HCT116 (cell line): ENCODE measurements at regions not wholly inside any gene's neighbourhood (a gene's known extent, or its start where the extent isn't known, plus 50 kb on each side); places are given as distances from the start of the nearest gene placed in this dataset.

ENCODE experiments used
- ATAC-seq: fragments of 200-7000 bp; cut with Tn5 transposase; 2 replicates; pipeline ENCODE4 v1.9.1; 2020; ENCODE audit warnings: mild to moderate bottlenecking, moderate library complexity
- BruUV-seq: library from RNA; stranded (reverse); fragments of 400-500 nt; replicated peaks from 2 replicates; lab custom pipeline; 2021; lab: Mats Ljungman, UMichigan
- CTCF ChIA-PET: fragments of 300-600 bp; sonication (Branson Sonifier 250); formaldehyde crosslinking; loops from one replicate; lab custom pipeline; 2021; ENCODE audit warnings: antibody characterized with exemption; lab: Charles Lee
- POLR2A ChIA-PET: fragments of 300-600, 350-600 bp; sonication (Branson Sonifier 250); formaldehyde crosslinking; loops from one replicate; lab custom pipeline; 2021; ENCODE audit warnings: antibody characterized with exemption; lab: Charles Lee
- RAD21 ChIA-PET, 2 experiments: fragments of 300-600 bp; sonication (Branson Sonifier 250); formaldehyde crosslinking; loops; one replicate each; lab custom pipeline; 2023; ENCODE audit warnings: low total read pairs in 2 of 2; ENCODE audit not compliant: uncharacterized antibody in 2 of 2, unreplicated experiment in 2 of 2, low non-redundant PET in 1 of 2; lab: Charles Lee
- DNase-seq: peaks from one replicate; pipeline ENCODE4 v3.0.0-alpha.2; 2010; ENCODE audit warnings: low read depth, low spot score
- H2AFZ ChIP-seq: fragments of 200-600 bp; shearing (Covaris generic), sonication (generic); 2 replicates; pipeline ENCODE4 v1.6.1; 2017; ENCODE audit warnings: low read depth, mixed run types, mixed read lengths, antibody characterized with exemption, low read length; ENCODE audit not compliant: poor library complexity, severe bottlenecking
- H3K27ac ChIP-seq: 2 replicates; pipeline ENCODE4 v1.5.1; 2012; ENCODE audit warnings: low read depth, low read length
- H3K27me3 ChIP-seq: fragments of 200-600 bp; sonication (generic); 2 replicates; pipeline ENCODE4 v1.6.1; 2016; ENCODE audit warnings: mixed run types, low read length, mixed read lengths; ENCODE audit not compliant: insufficient read depth
- H3K36me3 ChIP-seq, 2 experiments: fragments of 200-500 bp in 1 of 2; fragments of 200-600 bp in 1 of 2; sonication (Bioruptor generic) in 1 of 2; sonication (generic) in 1 of 2; 2 replicates each; pipeline versions ENCODE4 v1.5.1 to v1.6.1; 2014 to 2016; ENCODE audit warnings: low read length in 2 of 2, inconsistent platforms in 1 of 2, mixed read lengths in 1 of 2, mixed run types in 1 of 2; ENCODE audit not compliant: insufficient read depth in 2 of 2, control insufficient read depth in 1 of 2
- H3K4me1 ChIP-seq, 2 experiments: fragments of 200-600 bp in 1 of 2; sonication (generic) in 1 of 2; 2 replicates each; pipeline versions ENCODE4 v1.5.1 to v1.6.1; 2012 to 2017; ENCODE audit warnings: low read length in 2 of 2, inconsistent platforms in 1 of 2, mild to moderate bottlenecking in 1 of 2, mixed read lengths in 1 of 2, mixed run types in 1 of 2, moderate library complexity in 1 of 2; ENCODE audit not compliant: insufficient read depth in 2 of 2, control insufficient read depth in 1 of 2
- H3K4me2 ChIP-seq: fragments of 200-600 bp; sonication (generic); 2 replicates; pipeline ENCODE4 v1.6.1; 2017; ENCODE audit warnings: mixed run types, low read length, mixed read lengths
- H3K4me3 ChIP-seq, 2 experiments: fragments of 200-600 bp in 1 of 2; sonication (generic) in 1 of 2; replicated peaks in 1 of 2; 2 replicates each; pipeline ENCODE4 v1.5.1; 2011 to 2016; ENCODE audit warnings: low read length in 2 of 2, control low read depth in 1 of 2, low read depth in 1 of 2, mild to moderate bottlenecking in 1 of 2, mixed read lengths in 1 of 2, mixed run types in 1 of 2
- H3K79me2 ChIP-seq: fragments of 200-600 bp; sonication (generic); 2 replicates; pipeline ENCODE4 v1.6.1; 2017; ENCODE audit warnings: mild to moderate bottlenecking, mixed run types, low read length, moderate library complexity, mixed read lengths; ENCODE audit not compliant: insufficient read depth
- H3K9ac ChIP-seq: fragments of 200-600 bp; sonication (generic); 2 replicates; pipeline ENCODE4 v1.6.1; 2016; ENCODE audit warnings: low read length, mixed read lengths
- H3K9me2 ChIP-seq: fragments of 200-600 bp; sonication (generic), shearing (Covaris generic); 2 replicates; pipeline ENCODE4 v1.6.1; 2017; ENCODE audit warnings: mixed run types, mild to moderate bottlenecking, moderate library complexity; ENCODE audit not compliant: insufficient read depth
- H3K9me3 ChIP-seq, 2 experiments: fragments of 200-500 bp in 1 of 2; fragments of 200-600 bp in 1 of 2; sonication (Bioruptor generic) in 1 of 2; sonication (generic) in 1 of 2; 2 replicates each; pipeline ENCODE4 v1.6.1; 2014 to 2017; ENCODE audit warnings: low read length in 2 of 2, mixed read lengths in 2 of 2, inconsistent platforms in 1 of 2, low read depth in 1 of 2, mild to moderate bottlenecking in 1 of 2, mixed run types in 1 of 2, moderate library complexity in 1 of 2; ENCODE audit not compliant: control insufficient read depth in 1 of 2, insufficient read depth in 1 of 2
- H4K20me1 ChIP-seq: fragments of 200-600 bp; sonication (generic), shearing (Covaris generic); 2 replicates; pipeline ENCODE4 v1.6.1; 2017; ENCODE audit warnings: mixed run types, mild to moderate bottlenecking, moderate library complexity; ENCODE audit not compliant: insufficient read depth
- ATF3 ChIP-seq: IDR thresholded peaks from 2 replicates; pipeline ENCODE4 v1.6.1; 2012
- CBX3 ChIP-seq: IDR thresholded peaks from 2 replicates; pipeline ENCODE4 v1.6.1; 2012; ENCODE audit warnings: low read depth
- CEBPB ChIP-seq: IDR thresholded peaks from 2 replicates; pipeline ENCODE4 v1.6.1; 2012; ENCODE audit warnings: low read depth
- CTCF ChIP-seq, 3 experiments: fragments of 200-600 bp in 1 of 3; sonication (generic) in 1 of 3; IDR thresholded peaks in 2 of 3; conservative IDR thresholded peaks in 1 of 3; 2 replicates each; pipeline ENCODE4 v1.5.1; 2012 to 2017; ENCODE audit warnings: low read depth in 2 of 3, low read length in 2 of 3, antibody characterized with exemption in 1 of 3, borderline replicate concordance in 1 of 3, control low read depth in 1 of 3, mild to moderate bottlenecking in 1 of 3, mixed read lengths in 1 of 3, mixed run types in 1 of 3, moderate library complexity in 1 of 3; ENCODE audit not compliant: insufficient read depth in 1 of 3
- EGR1 ChIP-seq: IDR thresholded peaks from 2 replicates; pipeline ENCODE4 v1.6.1; 2012; ENCODE audit warnings: low read depth
- ELF1 ChIP-seq: IDR thresholded peaks from 2 replicates; pipeline ENCODE4 v1.6.1; 2012; ENCODE audit warnings: low read depth, borderline replicate concordance
- EZH2 ChIP-seq: fragments of 200-600 bp; sonication (generic); IDR thresholded peaks from 2 replicates; pipeline ENCODE4 v1.6.1; 2017; ENCODE audit warnings: antibody characterized with exemption, mixed run types
- EZH2phosphoT487 ChIP-seq: fragments of 200-600 bp; IDR thresholded peaks from 2 replicates; pipeline ENCODE4 v1.6.1; 2018; ENCODE audit warnings: antibody characterized with exemption, borderline replicate concordance
- FOSL1 ChIP-seq: IDR thresholded peaks from 2 replicates; pipeline ENCODE4 v1.6.1; 2012; ENCODE audit warnings: low read depth
- JUND ChIP-seq: IDR thresholded peaks from 2 replicates; pipeline ENCODE4 v1.6.1; 2012
- POLR2A ChIP-seq: IDR thresholded peaks from 2 replicates; pipeline ENCODE4 v1.7.0; 2011; ENCODE audit warnings: borderline replicate concordance; ENCODE audit not compliant: insufficient read depth, insufficient read length; ENCODE audit errors: extremely low read depth
- RAD21 ChIP-seq: IDR thresholded peaks from 2 replicates; pipeline ENCODE4 v1.6.1; 2012; ENCODE audit warnings: low read depth, mild to moderate bottlenecking
- SIN3A ChIP-seq: IDR thresholded peaks from 2 replicates; pipeline ENCODE4 v1.6.1; 2012; ENCODE audit warnings: low read depth
- SP1 ChIP-seq: IDR thresholded peaks from 2 replicates; pipeline ENCODE4 v1.6.1; 2012; ENCODE audit warnings: low read depth
- SRF ChIP-seq: IDR thresholded peaks from 2 replicates; pipeline ENCODE4 v1.6.1; 2012; ENCODE audit warnings: low read depth
- TCF7L2 ChIP-seq: IDR thresholded peaks from 2 replicates; pipeline ENCODE4 v1.7.0; 2011; ENCODE audit warnings: borderline replicate concordance, inconsistent platforms; ENCODE audit not compliant: insufficient read depth, insufficient read length; ENCODE audit errors: extremely low read depth
- YY1 ChIP-seq: IDR thresholded peaks from 2 replicates; pipeline ENCODE4 v1.6.1; 2011; ENCODE audit warnings: low read length, low read depth, moderate library complexity, mild to moderate bottlenecking; ENCODE audit not compliant: insufficient replicate concordance; ENCODE audit errors: extremely low read depth
- ZBTB33 ChIP-seq: IDR thresholded peaks from 2 replicates; pipeline ENCODE4 v1.6.1; 2011; ENCODE audit warnings: mild to moderate bottlenecking, low read length, moderate library complexity; ENCODE audit not compliant: insufficient replicate concordance; ENCODE audit errors: extremely low read depth
- ZFX ChIP-seq: fragments of 450-650 bp; IDR thresholded peaks from 2 replicates; pipeline ENCODE4 v1.6.1; 2017
- ZNF274 ChIP-seq: fragments of 200-500 bp; sonication (Bioruptor generic); IDR thresholded peaks from 2 replicates; pipeline ENCODE4 v1.6.1; 2014; ENCODE audit warnings: mild to moderate bottlenecking, low read depth, low read length, inconsistent platforms
- intact Hi-C: fragments of 100-400 bp; cut with micrococcal nuclease; formaldehyde crosslinking; loops from 2 replicates; pipeline ENCODE4 v1.10.0; 2022

- no peak for DNase-seq
- no peaks in the 10 kb centered on the region for H4K20me1 ChIP-seq
- BruUV-seq, result no TSS peak
- intact Hi-C loops, result no loop called here
- no peaks in the 10 kb centered on the region for H3K36me3 ChIP-seq
- no peak overlapping the region for H3K4me3 ChIP-seq
- ATAC-seq, result no peak
- ChIA-PET POLR2A (no interaction called here), CTCF (no interaction called here), RAD21 (no interaction called here)
- H3K27me3 ChIP-seq, result no peaks in the 10 kb centered on the region
- H2AFZ ChIP-seq, result no peak overlapping the region
- H3K27ac ChIP-seq, result no peak overlapping the region
- TF ChIP-seq CTCF (IDR thresholded peaks at IDR 0.05 in 2 of 3, conservative IDR thresholded peaks at IDR 0.05 in 1 of 3; ENCODE audit: borderline replicate concordance in 1 of 3, insufficient read depth in 1 of 3, low read depth in 2 of 3, low read length in 2 of 3), result no peak
- no peak for TF ChIP-seq ZBTB33
- no peak for TF ChIP-seq SIN3A
- no peak for TF ChIP-seq POLR2A
- no peak for TF ChIP-seq ELF1
- no peak for TF ChIP-seq TCF7L2
- no peak for TF ChIP-seq FOSL1
- TF ChIP-seq SP1, result no peak
- no peak for TF ChIP-seq EZH2
- TF ChIP-seq YY1, result no peak
- TF ChIP-seq ATF3, result no peak
- TF ChIP-seq CEBPB, result no peak
- TF ChIP-seq EZH2phosphoT487, result no peak
- no peak for TF ChIP-seq CBX3
- TF ChIP-seq JUND, result no peak
- TF ChIP-seq SRF, result no peak
- TF ChIP-seq ZFX, result no peak
- TF ChIP-seq RAD21, result no peak
- TF ChIP-seq ZNF274, result no peak
- no peak for TF ChIP-seq EGR1
- H3K79me2 ChIP-seq, result no peaks in the 10 kb centered on the region
- H3K9ac ChIP-seq, result no peak overlapping the region
- no peaks in the 10 kb centered on the region for H3K4me1 ChIP-seq
- H3K9me2 ChIP-seq, result no peaks in the 10 kb centered on the region
- peaks cover 9 to 10% of the 10 kb centered on the region in 2 experiments; a peak in 3 of 4 replicates for H3K9me3 ChIP-seq
- H3K4me2 ChIP-seq, result no peak overlapping the region
These were observed 616.9 kb upstream of the GBE1 start for GRCh38 chr3:82378392-82378791.
